H1 (cell line): ENCODE measurements at regions not wholly inside any gene's neighbourhood (a gene's known extent, or its start where the extent isn't known, plus 50 kb on each side); places are given as distances from the start of the nearest gene placed in this dataset.

Source experiments
- CHD1 ChIP-seq: IDR thresholded peaks from 2 replicates; pipeline ENCODE4 v1.6.1; 2012; ENCODE audit warnings: low read depth, low read length, improper control_type of control experiment
- CHD2 ChIP-seq: IDR thresholded peaks from 2 replicates; pipeline ENCODE4 v1.6.1; 2012; ENCODE audit warnings: low read length, improper control_type of control experiment
- JUND ChIP-seq: IDR thresholded peaks from 2 replicates; pipeline ENCODE4 v1.6.1; 2011; ENCODE audit warnings: mild to moderate bottlenecking, improper control_type of control experiment, low read length
- PHF8 ChIP-seq: fragments of 200-600 bp; sonication (generic); conservative IDR thresholded peaks from 2 replicates; pipeline ENCODE4 v1.7.1; 2012; ENCODE audit warnings: low read depth, mild to moderate bottlenecking, inconsistent platforms, low read length, moderate library complexity
- POU5F1 ChIP-seq: IDR thresholded peaks from 2 replicates; pipeline ENCODE4 v1.6.1; 2011; ENCODE audit warnings: low read depth, mild to moderate bottlenecking, low read length, moderate library complexity
- RFX5 ChIP-seq: IDR thresholded peaks from 2 replicates; pipeline ENCODE4 v1.6.1; 2011; ENCODE audit warnings: low read depth, low read length, improper control_type of control experiment, borderline replicate concordance
- SUZ12 ChIP-seq: fragments of 200-600 bp; sonication (generic); IDR thresholded peaks from 2 replicates; pipeline ENCODE4 v1.6.1; 2012; ENCODE audit warnings: mild to moderate bottlenecking, inconsistent platforms, low read length, moderate library complexity, mixed read lengths
- TBP ChIP-seq: IDR thresholded peaks from 2 replicates; pipeline ENCODE4 v1.6.1; 2011; ENCODE audit warnings: low read depth, low read length, improper control_type of control experiment
- TF ChIP-seq, protein P1 (sequence below): IDR thresholded peaks from 2 replicates; pipeline ENCODE4 v1.6.1; 2012; ENCODE audit warnings: low read length, inconsistent platforms

DNA sequence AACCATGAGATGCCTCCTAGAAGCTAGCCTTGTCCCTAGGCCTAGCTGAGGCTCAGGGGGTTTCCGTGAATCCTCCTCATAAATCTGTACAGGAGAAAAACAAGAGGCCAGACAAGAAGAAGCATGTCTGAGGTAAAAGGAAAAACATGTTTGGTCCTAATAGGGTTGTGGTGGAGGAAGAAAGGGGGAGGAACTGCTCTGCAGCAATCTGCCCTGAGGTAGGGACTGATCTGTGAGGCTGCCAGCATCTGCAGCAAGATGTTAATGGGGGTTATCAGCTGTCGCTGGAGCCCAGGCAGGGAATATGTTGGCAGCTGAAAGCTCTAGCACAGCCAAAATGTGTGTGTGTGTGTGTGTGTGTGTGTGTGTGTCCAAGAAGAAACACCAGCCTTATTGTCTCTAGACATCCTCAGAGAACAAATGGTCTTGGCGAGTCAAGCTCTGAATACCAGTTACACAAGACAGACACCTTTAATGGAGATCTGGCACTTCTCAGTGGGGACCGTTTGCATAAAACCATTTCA, 218.5 kb downstream of the NUAK1 start (continued):
- TF ChIP-seq SUZ12 (no peak), JUND (no peak), CHD2 (no peak), CHD1 (no peak), PHF8 (no peak), TBP (no peak), POU5F1 (no peak), RFX5 (no peak)
- TF ChIP-seq, protein P1, sequence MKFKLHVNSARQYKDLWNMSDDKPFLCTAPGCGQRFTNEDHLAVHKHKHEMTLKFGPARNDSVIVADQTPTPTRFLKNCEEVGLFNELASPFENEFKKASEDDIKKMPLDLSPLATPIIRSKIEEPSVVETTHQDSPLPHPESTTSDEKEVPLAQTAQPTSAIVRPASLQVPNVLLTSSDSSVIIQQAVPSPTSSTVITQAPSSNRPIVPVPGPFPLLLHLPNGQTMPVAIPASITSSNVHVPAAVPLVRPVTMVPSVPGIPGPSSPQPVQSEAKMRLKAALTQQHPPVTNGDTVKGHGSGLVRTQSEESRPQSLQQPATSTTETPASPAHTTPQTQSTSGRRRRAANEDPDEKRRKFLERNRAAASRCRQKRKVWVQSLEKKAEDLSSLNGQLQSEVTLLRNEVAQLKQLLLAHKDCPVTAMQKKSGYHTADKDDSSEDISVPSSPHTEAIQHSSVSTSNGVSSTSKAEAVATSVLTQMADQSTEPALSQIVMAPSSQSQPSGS: no peak
- TF ChIP-seq, all 59 proteins: peak for 0
